ENCODE measurements at regions not wholly inside any gene's neighbourhood (a gene's known extent, or its start where the extent isn't known, plus 50 kb on each side); places are given as distances from the start of the nearest gene placed in this dataset.

DNA sequence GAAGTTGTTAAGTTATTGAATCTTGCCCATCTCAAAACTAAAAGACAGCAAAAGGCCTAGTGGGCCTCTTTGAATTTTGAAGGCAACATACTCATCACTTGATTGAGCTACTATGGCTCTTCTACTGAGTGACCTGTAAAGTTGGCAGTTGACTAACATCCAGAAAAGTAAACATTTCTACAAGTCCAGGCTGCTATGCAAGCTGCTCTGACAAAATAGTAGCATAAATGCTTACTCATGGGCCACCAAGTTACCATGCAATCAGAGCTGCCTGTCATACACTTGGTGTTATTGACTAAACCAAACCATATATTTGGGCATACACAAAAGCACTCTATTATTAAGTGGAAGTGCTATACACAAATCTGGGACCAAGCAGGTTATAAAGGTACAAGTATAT lies 148.8 kb downstream of the DDX3Y start:
- no peak for TF ChIP-seq POLR2A (IDR thresholded peaks at IDR 0.05)
- TF ChIP-seq, protein P1, sequence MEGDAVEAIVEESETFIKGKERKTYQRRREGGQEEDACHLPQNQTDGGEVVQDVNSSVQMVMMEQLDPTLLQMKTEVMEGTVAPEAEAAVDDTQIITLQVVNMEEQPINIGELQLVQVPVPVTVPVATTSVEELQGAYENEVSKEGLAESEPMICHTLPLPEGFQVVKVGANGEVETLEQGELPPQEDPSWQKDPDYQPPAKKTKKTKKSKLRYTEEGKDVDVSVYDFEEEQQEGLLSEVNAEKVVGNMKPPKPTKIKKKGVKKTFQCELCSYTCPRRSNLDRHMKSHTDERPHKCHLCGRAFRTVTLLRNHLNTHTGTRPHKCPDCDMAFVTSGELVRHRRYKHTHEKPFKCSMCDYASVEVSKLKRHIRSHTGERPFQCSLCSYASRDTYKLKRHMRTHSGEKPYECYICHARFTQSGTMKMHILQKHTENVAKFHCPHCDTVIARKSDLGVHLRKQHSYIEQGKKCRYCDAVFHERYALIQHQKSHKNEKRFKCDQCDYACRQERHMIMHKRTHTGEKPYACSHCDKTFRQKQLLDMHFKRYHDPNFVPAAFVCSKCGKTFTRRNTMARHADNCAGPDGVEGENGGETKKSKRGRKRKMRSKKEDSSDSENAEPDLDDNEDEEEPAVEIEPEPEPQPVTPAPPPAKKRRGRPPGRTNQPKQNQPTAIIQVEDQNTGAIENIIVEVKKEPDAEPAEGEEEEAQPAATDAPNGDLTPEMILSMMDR (IDR thresholded peaks at IDR 0.05) = no peak
